HT1080 (cell line): ENCODE measurements at regions not wholly inside any gene's neighbourhood (a gene's known extent, or its start where the extent isn't known, plus 50 kb on each side); places are given as distances from the start of the nearest gene placed in this dataset.
"Not testable (repeated sequence)": the region's sequence is repeated elsewhere in the genome, so short reads cannot be mapped to it uniquely, and the experiment has no call there.

Experiments used
- DNase-seq: peaks from one replicate; pipeline ENCODE4 v3.0.0-alpha.2; 2015; ENCODE audit warnings: low read depth

- no peak for DNase-seq
Observed at GRCh38 chr7:23931633-23932032, 221.6 kb downstream of the STK31 start.

GRCh38 chr7:23938215-23938614 lies 228.2 kb downstream of the STK31 start:
- DNase-seq: no peak

DNA sequence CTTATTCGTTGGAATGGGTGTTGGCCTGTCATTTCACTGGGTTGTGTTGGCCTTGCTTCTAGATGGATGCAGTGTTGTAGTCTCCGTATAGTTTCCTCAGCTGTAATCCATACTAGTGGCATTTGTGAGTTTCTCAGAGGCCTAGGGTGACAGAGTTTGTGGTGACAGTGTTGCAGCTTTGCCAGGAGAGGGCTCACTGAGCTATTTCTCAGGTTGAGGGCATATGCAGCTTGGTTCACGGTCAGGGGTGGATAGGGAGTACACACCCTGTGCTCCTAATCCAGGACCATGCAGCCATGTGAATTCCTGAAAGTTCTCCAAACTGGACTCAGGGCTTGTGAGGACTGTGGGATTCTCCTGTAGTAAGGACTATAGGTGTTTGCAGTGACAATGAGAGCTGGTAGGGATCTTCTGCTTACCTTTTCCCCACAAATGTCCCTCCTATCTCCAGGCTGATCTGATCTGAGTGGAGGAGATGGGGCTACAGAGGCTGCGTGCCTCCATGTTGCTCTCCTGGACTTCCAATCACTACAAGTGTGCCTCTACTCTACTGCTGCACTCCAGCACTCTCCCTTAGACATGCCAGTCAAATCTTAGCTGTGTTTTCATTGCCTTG lies 229.0 kb downstream of the STK31 start:
- peak; percentile 62 for DNase-seq

GRCh38 chr7:23939747-23940146 lies 229.7 kb downstream of the STK31 start:
- not testable (repeated sequence) for DNase-seq

- DNase-seq: no peak
Observed at GRCh38 chr7:23941551-23941950, 231.5 kb downstream of the STK31 start.

- no peak for DNase-seq
Observed at GRCh38 chr7:23942032-23942431, 232.0 kb downstream of the STK31 start.

DNA sequence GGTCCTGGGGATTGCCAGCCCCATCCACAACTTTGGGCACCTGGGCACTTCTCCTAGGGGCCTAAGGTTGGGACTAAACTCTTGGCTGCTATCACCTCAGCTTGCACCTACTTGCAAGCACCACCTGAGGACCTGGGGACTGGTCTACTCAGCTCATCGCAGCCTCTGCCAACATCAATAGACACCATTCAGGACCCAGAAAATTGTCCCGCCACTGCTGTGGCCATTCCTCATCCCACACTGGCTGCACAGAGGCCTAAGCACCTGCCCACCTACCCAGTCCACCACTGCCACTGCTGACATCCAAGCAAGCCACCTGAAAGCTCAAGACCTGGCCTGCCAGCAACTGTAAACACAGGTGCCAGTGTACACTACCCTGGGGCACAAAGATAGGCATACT lies 234.1 kb downstream of the STK31 start:
- no peak for DNase-seq

- no peak for DNase-seq
Observed at GRCh38 chr7:23945472-23945871, 235.5 kb downstream of the STK31 start.

DNA sequence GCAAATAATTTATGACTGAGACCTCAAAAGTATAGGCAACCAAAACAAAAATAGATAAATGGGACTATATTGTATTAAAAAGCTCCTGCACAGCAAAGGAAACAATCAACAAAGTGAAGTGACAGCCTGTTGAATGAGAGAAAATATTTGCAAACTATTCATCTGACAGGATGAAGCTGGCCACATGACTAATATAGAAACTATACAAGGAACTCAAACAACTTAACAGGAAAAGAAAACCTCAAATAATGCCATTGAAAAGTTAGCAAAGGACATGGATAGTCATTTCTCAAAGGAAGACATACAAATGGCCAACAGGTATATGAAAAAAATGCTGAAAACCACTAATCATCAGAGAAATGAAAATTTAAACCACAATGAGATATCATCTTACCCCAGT lies 245.1 kb downstream of the STK31 start:
- DNase-seq: peak; percentile 74

DNA sequence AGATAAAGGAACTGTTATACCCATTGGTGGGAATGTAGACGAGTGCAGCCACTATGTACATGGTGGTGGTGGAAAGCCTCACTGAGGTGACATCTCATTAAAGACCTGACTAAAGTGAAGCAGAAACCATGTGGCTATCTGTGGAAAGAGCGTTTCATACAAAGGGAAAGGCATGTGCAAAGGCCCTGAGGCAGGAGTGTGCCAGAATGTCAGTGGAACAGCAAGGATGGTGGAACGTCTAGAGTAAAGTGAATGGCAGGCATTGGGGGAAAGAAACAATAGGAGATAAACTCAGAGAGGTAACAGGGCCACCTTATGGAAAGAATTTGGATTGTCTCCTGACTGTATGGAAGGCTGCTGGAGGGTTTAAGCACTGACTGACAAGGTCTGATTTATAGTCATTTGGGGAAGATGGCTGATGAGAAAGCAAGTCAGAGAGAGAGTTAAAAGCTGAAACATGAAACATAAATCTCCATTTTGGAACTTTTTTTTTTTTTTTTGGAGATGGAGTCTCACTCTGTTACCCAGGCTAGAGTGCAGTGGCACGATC lies 245.7 kb downstream of the STK31 start:
- DNase-seq: no peak

- no peak for DNase-seq
Observed at GRCh38 chr7:23956772-23957576, 247.0 kb downstream of the STK31 start.

GRCh38 chr7:23959821-23960220 lies 249.8 kb downstream of the STK31 start:
- DNase-seq: no peak

GRCh38 chr7:23960361-23960760 lies 250.3 kb downstream of the STK31 start:
- no peak for DNase-seq

DNA sequence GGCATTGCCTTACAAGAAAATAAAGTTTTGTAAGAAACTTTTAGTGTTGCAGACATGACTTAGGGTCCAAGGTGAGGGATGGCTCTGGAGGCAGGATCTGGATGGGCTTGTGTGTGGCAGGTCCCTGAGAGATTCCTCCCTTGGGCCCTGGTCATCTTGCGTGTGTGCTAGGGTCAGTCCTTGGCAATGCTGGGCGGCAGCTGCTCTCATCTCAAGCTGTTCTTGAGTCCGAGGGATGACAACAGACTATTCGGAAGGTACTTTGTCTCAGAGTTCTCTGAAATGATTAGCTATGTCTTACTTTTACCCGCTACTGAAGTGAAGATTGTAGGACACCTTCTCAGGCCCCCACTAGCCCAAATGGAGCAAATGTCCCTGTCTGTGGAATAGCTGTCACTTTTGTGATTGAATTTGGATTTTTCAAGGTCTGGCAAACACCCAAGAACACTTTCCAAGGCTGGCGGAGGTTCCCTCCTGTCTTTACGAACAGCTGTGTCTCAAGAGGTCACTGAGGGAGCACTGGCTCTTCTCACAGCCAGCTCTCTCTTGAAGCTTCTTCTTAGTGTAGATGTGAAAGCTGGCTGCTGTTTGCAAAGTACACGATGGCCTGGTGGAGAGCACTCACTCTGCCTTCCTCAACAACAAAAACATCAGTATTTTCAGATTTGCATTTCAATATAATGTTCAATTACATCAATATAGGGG lies 253.6 kb downstream of the STK31 start:
- DNase-seq: no peak

GRCh38 chr7:23964715-23965114 lies 254.7 kb downstream of the STK31 start:
- no peak for DNase-seq

GRCh38 chr7:23965296-23965695 lies 255.3 kb downstream of the STK31 start:
- DNase-seq: no peak

GRCh38 chr7:23966941-23967340 lies 256.9 kb downstream of the STK31 start:
- DNase-seq: no peak

DNA sequence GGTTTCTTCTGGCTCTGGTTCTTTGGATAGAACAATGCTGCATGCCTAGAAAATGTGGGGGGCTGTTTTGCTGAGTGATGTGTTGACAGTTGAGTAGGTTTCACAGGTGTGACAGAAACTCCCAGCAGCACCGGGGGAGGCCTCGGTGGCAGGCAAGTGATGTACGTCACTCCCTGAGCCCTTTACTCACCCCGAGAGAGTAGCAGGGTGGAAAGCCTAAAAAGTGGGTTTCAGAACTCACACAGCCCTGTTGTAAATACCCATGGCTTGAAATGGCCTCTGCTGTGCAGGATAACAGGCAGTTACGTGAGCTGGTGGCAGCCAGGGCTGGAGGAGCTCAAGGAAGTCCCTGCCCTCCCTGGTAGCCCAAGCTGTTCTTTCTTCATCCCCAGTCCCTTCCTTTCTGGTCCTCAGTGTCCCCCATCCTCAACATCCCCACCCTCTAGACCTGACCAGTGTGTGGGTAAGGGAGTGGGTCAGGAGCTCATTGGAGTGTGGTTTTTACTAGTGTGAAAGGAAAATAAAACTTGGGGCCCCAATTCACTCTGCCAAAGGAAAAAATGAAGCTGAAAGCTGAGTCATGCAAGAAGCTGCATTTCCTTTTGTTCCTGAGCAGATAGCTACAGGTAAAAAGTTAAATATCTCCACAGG lies 258.1 kb downstream of the STK31 start:
- no peak for DNase-seq

DNA sequence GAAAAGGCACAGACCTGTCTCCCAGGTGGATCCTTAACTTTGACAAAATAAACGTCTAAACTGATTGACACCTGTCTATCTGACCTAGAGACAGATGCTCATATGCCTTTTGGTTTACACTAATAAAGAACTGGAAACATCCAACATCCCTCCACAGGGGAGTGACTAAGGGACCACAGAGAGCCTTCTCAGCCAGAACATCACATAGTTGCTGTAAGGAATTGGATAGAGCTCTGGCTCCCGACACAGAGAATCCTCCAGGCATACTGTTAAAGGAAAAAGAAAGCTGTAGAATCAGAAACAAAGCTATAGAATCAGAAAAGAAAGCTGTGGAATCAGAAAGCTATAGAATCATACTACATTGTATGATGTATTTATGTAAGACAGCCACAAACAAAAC lies 258.8 kb downstream of the STK31 start:
- DNase-seq: no peak

DNA sequence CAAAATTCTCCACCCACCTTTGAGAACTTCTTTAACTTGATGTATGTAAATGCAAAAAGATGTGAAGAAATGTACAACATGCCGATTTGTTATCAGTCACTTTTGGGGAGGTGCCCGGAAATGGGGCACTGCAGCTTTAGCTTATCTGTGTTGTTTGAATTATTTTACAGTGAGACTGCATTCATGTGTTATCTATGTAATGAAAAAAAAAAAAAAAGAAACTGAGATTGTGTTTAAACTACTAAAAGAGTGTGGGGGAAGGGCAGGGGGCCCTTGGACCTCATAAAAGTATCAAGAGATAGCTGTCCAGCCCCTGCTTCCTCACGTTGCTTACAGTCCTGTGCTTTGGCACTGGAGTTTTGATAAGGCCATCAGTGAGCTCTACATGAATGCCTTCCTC lies 259.4 kb downstream of the STK31 start:
- no peak for DNase-seq

GRCh38 chr7:23970193-23970592 lies 260.2 kb downstream of the STK31 start:
- no peak for DNase-seq

DNA sequence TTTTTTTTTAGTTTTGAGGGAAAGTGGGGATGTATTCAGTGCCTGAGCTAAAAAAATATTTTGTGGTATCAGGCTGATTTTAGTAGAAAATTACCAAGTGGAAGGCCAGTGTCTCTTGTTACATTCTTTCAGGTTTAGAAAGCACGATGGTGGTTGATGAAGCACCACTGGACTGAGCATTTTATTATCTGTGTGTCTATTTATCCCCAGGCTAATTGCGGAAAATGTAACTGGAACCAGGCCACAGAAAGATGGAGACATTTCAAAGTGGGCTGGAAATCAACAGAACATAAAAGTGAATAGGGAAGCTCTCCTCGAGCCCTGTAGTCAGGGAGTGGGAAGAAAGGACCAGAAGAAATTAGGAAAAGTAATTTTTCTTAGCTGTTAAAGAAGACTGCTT lies 261.0 kb downstream of the STK31 start:
- DNase-seq: no peak
